HL-60 (cell line): ENCODE measurements at regions not wholly inside any gene's neighbourhood (a gene's known extent, or its start where the extent isn't known, plus 50 kb on each side); places are given as distances from the start of the nearest gene placed in this dataset.

Source experiments
- CTCF ChIP-seq: IDR thresholded peaks from one replicate; pipeline ENCODE4 v1.5.1; 2011; ENCODE audit warnings: low read length, control low read depth, inconsistent platforms; ENCODE audit not compliant: insufficient read depth
- GABPA ChIP-seq: IDR thresholded peaks from 2 replicates; pipeline ENCODE4 v1.6.1; 2012; ENCODE audit warnings: low read depth
- POLR2AphosphoS5 ChIP-seq: IDR thresholded peaks from 2 replicates; pipeline ENCODE4 v1.6.1; 2012; ENCODE audit warnings: low read depth
- REST ChIP-seq: IDR thresholded peaks from 2 replicates; pipeline ENCODE4 v1.6.1; 2012; ENCODE audit warnings: low read depth; ENCODE audit not compliant: insufficient replicate concordance
- SPI1 ChIP-seq: IDR thresholded peaks from 2 replicates; pipeline ENCODE4 v1.6.1; 2012; ENCODE audit warnings: low read depth, mild to moderate bottlenecking, borderline replicate concordance

- no peak for TF ChIP-seq SPI1
- no peak for TF ChIP-seq CTCF
- no peak for TF ChIP-seq POLR2AphosphoS5
- TF ChIP-seq REST = no peak
- TF ChIP-seq GABPA = no peak
Observed at GRCh38 chr7:41773756-41774155, 70.9 kb upstream of the INHBA start.
